Upper lobe of right lung (tissue), 1 donor: ENCODE measurements at regions not wholly inside any gene's neighbourhood (a gene's known extent, or its start where the extent isn't known, plus 50 kb on each side); places are given as distances from the start of the nearest gene placed in this dataset.

Source experiments
- ATAC-seq: fragments of 200-7000 bp; cut with Tn5 transposase; one replicate; pipeline ENCODE4 v1.9.1; 2020; ENCODE audit warnings: mild to moderate bottlenecking, moderate library complexity
- DNase-seq: peaks from one replicate; pipeline ENCODE4 v3.0.0-alpha.2; 2020
- H3K27ac ChIP-seq: fragments of 200-600 bp; one replicate; pipeline ENCODE4 v1.8.0; 2022
- H3K27me3 ChIP-seq: fragments of 200-600 bp; one replicate; pipeline ENCODE4 v1.8.0; 2022; ENCODE audit warnings: mild to moderate bottlenecking
- H3K36me3 ChIP-seq: fragments of 200-600 bp; one replicate; pipeline ENCODE4 v1.8.0; 2022
- H3K4me1 ChIP-seq: fragments of 200-600 bp; one replicate; pipeline ENCODE4 v1.8.0; 2022
- H3K4me3 ChIP-seq: fragments of 200-600 bp; one replicate; pipeline ENCODE4 v1.8.0; 2022; ENCODE audit warnings: mild to moderate bottlenecking
- H3K9me3 ChIP-seq: fragments of 200-600 bp; one replicate; pipeline ENCODE4 v1.8.0; 2022
- intact Hi-C: fragments of 100-400 bp; cut with DNase I; formaldehyde crosslinking; loops from one replicate; pipeline ENCODE4 v1.11.0; 2022
- TF ChIP-seq, protein P1 (sequence below): fragments of 200-600 bp; IDR thresholded peaks from one replicate; pipeline ENCODE4 v1.8.0; 2022; ENCODE audit warnings: antibody characterized with exemption
- donor health status: DM: no; HTN: yes; CAD: no; lungs with severe emphysema.

DNA sequence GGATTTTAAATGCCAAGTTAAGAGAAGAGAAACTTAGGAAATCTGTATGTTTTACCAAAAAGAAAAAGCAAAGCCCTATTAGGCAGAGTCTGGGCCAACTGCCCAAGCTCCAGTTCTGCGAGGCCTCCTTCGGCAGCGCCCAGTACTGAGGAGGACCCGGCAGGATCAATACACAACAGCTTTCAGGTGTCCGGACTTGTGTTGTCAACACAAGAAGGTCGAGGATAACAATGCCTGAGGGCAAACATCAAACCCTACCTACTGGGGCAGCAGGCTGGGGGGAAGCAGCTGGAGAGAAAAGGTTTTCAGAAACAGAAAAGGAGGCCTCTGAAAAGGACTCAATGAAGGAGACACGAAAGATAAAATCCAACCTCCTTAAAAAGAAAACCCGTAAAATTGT is 98.1 kb upstream of the GJB5 start:
- intact Hi-C loops = no loop called here
- Histone ChIP-seq H3K27me3 (peaks cover 10% of the 10 kb centered on the region), H3K27ac (no peak overlapping the region)

DNA sequence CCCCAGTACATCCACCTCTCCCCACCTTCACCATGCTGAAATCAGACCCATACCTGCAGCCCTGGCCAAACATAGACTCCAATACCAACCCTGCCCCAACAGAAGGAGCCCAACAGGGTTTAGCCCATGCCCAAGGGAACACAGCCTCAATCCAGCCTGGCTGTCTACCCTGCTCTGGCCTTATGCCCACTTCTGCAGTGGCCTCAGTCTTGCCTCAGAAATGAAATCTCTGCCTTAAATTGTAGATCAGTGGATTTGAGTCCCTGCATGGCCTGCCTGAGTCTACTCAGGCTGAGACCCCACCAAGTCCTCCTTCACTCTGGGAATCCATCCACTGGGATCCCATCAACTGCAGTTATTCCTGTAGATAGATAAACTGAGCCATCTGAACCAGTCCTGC is 97.6 kb upstream of the GJB5 start:
- ATAC-seq (no peak), DNase-seq (no peak)
- Histone ChIP-seq H3K4me1 (no peaks in the 10 kb centered on the region), H3K36me3 (no peaks in the 10 kb centered on the region), H3K9me3 (no peaks in the 10 kb centered on the region), H3K27me3 (peaks cover 5% of the 10 kb centered on the region), H3K27ac (no peak overlapping the region), H3K4me3 (no peak overlapping the region)
- TF ChIP-seq, protein P1, sequence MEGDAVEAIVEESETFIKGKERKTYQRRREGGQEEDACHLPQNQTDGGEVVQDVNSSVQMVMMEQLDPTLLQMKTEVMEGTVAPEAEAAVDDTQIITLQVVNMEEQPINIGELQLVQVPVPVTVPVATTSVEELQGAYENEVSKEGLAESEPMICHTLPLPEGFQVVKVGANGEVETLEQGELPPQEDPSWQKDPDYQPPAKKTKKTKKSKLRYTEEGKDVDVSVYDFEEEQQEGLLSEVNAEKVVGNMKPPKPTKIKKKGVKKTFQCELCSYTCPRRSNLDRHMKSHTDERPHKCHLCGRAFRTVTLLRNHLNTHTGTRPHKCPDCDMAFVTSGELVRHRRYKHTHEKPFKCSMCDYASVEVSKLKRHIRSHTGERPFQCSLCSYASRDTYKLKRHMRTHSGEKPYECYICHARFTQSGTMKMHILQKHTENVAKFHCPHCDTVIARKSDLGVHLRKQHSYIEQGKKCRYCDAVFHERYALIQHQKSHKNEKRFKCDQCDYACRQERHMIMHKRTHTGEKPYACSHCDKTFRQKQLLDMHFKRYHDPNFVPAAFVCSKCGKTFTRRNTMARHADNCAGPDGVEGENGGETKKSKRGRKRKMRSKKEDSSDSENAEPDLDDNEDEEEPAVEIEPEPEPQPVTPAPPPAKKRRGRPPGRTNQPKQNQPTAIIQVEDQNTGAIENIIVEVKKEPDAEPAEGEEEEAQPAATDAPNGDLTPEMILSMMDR = no peak
- intact Hi-C loops = no loop called here

More for the DNA sequence above, 98.1 kb upstream of the GJB5 start:
- TF ChIP-seq, protein P1 = no peak
- DNase-seq (no peak), ATAC-seq (no peak)
- no peak overlapping the region for H3K4me3 ChIP-seq
- H3K4me1 ChIP-seq = no peaks in the 10 kb centered on the region
- no peaks in the 10 kb centered on the region for H3K9me3 ChIP-seq
- no peaks in the 10 kb centered on the region for H3K36me3 ChIP-seq

DNA sequence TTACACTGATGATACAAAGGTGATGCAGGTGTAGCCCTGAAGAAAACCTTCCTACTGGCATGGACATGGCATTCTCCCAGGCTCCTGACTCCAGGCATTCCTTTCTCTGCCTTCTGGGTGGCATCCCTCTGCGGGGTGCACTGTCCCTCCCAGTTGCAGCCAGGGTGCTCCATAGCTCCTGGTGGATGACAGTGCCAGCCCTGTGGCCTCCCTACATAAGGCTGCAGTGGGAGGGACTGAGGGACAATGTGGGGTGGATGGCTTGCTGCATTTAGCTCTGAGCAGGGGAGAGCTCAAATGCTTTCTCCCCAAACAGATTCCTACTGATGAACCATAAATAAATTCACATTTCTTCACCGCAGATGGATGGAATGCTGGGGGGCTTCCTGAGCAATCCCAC is 97.0 kb upstream of the GJB5 start:
- H3K27me3 ChIP-seq = peaks cover 3% of the 10 kb centered on the region
- no peaks in the 10 kb centered on the region for H3K36me3 ChIP-seq
- ATAC-seq = no peak
- no peaks in the 10 kb centered on the region for H3K9me3 ChIP-seq
- H3K27ac ChIP-seq = no peak overlapping the region
- no peak overlapping the region for H3K4me3 ChIP-seq
- TF ChIP-seq, protein P1 = no peak
- intact Hi-C loops = no loop called here
- H3K4me1 ChIP-seq = no peaks in the 10 kb centered on the region
- DNase-seq = no peak

DNA sequence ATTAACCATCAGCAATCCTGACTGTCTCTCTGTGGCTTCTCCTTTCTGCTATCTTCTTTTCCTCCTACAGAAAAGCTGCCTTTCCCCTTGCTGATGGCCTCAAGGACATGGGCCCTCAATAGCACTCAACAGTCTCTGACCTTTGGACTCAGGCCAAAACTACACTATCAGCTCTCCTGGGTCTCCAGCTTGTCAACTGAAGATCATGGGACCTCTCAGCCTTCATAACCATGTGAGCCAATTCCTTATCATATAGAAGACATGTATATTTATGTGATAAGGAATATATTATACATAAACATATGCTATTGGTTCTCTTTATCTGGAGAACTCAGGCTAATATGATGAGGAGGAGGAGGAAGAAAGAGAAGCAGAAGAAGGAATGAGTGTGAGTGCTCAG is 91.8 kb upstream of the GJB5 start:
- Histone ChIP-seq H3K27ac (no peak overlapping the region), H3K27me3 (peaks cover 3% of the 10 kb centered on the region), H3K4me1 (no peaks in the 10 kb centered on the region), H3K9me3 (no peaks in the 10 kb centered on the region), H3K36me3 (no peaks in the 10 kb centered on the region), H3K4me3 (no peak overlapping the region)
- intact Hi-C loops = no loop called here
- ATAC-seq (no peak), DNase-seq (no peak)
- TF ChIP-seq, protein P1 = no peak

DNA sequence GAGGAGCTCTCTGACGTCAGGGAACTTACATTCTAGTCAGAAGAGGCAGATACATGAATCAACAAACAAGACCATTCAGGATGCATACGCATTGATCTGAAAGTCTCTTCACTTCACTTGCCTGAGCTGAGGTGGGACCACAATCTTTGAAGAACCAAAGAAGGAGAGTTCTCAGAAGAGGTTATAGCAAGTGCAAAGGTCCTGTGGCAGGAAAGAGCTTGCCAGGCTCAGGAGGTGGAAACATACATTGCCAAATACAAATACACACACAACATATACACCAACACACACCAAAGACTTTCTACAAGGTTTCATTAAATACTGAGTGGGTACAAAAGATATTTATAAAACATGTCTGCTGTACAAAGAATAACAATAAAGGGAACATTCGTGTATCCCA is 86.8 kb upstream of the GJB5 start:
- Histone ChIP-seq H3K27ac (no peak overlapping the region), H3K36me3 (no peaks in the 10 kb centered on the region), H3K9me3 (no peaks in the 10 kb centered on the region), H3K27me3 (no peaks in the 10 kb centered on the region), H3K4me1 (no peaks in the 10 kb centered on the region), H3K4me3 (no peak overlapping the region)
- no peak for DNase-seq
- TF ChIP-seq, protein P1 = no peak
- ATAC-seq = no peak
- intact Hi-C loops = no loop called here

DNA sequence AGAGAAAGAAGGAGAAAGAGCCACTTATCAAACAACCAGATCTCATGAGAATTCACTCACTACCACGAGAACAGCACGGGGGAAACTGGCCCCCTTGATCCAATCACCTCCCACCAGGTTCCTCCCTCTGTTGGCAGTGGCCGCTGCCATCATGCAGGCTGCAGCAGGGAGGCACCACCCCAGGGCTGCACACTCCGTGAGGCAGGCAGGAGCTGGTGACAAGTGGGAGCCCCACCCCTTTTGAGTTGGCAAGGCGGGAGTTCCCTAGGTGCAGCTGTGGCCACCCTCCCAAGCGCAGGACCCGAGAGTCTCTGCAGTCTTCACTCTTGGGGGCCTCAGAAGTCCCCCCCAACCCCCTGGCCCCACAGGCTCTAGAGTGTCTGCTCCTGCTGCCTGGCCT is 83.9 kb upstream of the GJB5 start:
- DNase-seq = no peak
- H3K27me3 ChIP-seq = no peaks in the 10 kb centered on the region
- TF ChIP-seq, protein P1 = no peak
- no peak overlapping the region for H3K4me3 ChIP-seq
- no peak for ATAC-seq
- no peaks in the 10 kb centered on the region for H3K4me1 ChIP-seq
- intact Hi-C loops = no loop called here
- no peaks in the 10 kb centered on the region for H3K36me3 ChIP-seq
- H3K27ac ChIP-seq = no peak overlapping the region
- no peaks in the 10 kb centered on the region for H3K9me3 ChIP-seq
